ENCODE measurements at regions not wholly inside any gene's neighbourhood (a gene's known extent, or its start where the extent isn't known, plus 50 kb on each side); places are given as distances from the start of the nearest gene placed in this dataset.
A peak's percentile ranks its signal among the peaks of the same experiment; 100 is the strongest.
"Not testable (repeated sequence)": the region's sequence is repeated elsewhere in the genome, so short reads cannot be mapped to it uniquely, and the experiment has no call there.

- DNase-seq = no peak
These were observed 379.5 kb upstream of the GJE1 start for GRCh38 chr6:141753180-141753579.

GRCh38 chr6:141752677-141753076 lies 380.0 kb upstream of the GJE1 start:
- no peak for DNase-seq

- not testable (repeated sequence) for DNase-seq
These were observed 386.4 kb upstream of the GJE1 start for GRCh38 chr6:141746324-141746723.

GRCh38 chr6:141744971-141745370 lies 387.8 kb upstream of the GJE1 start:
- no peak for DNase-seq

- no peak for DNase-seq
These were observed 388.4 kb upstream of the GJE1 start for GRCh38 chr6:141744194-141744925.

- DNase-seq = no peak
These were observed 396.6 kb upstream of the GJE1 start for GRCh38 chr6:141736104-141736503.

- no peak for DNase-seq
These were observed 397.6 kb upstream of the GJE1 start for GRCh38 chr6:141735126-141735525.

GRCh38 chr6:141734071-141734840 lies 398.5 kb upstream of the GJE1 start:
- DNase-seq = no peak

- no peak for DNase-seq
These were observed 403.6 kb upstream of the GJE1 start for GRCh38 chr6:141729146-141729545.

GRCh38 chr6:141728330-141728729 lies 404.4 kb upstream of the GJE1 start:
- DNase-seq = no peak

GRCh38 chr6:141726248-141726647 lies 406.5 kb upstream of the GJE1 start:
- DNase-seq = no peak

GRCh38 chr6:141724731-141725130 lies 408.0 kb upstream of the GJE1 start:
- DNase-seq = no peak

- DNase-seq = no peak
These were observed 413.2 kb upstream of the GJE1 start for GRCh38 chr6:141719476-141719875.

GRCh38 chr6:141705431-141705830 lies 427.3 kb upstream of the GJE1 start:
- DNase-seq = no peak

- DNase-seq = no peak
These were observed 428.6 kb upstream of the GJE1 start for GRCh38 chr6:141704151-141704550.

- DNase-seq = no peak
These were observed 431.0 kb upstream of the GJE1 start for GRCh38 chr6:141701732-141702131.

- no peak for DNase-seq
These were observed 431.9 kb upstream of the GJE1 start for GRCh38 chr6:141700819-141701218.

- DNase-seq = no peak
These were observed 443.8 kb upstream of the GJE1 start for GRCh38 chr6:141688916-141689315.

GRCh38 chr6:141685416-141685815 lies 447.3 kb upstream of the GJE1 start:
- DNase-seq = no peak

- DNase-seq = no peak
These were observed 450.3 kb upstream of the GJE1 start for GRCh38 chr6:141682391-141682790.

- DNase-seq = peak; percentile 18 to 26 (median 25)
These were observed 455.0 kb upstream of the GJE1 start for GRCh38 chr6:141677598-141678211.

- no peak for DNase-seq
These were observed 456.8 kb upstream of the GJE1 start for GRCh38 chr6:141675957-141676356.

- DNase-seq = no peak
These were observed 463.6 kb upstream of the GJE1 start for GRCh38 chr6:141669141-141669540.

Measured in suppressor macrophage treated with lipopolysaccharide for 1 hour (primary cell).